Hematopoietic multipotent progenitor cell treated with erythropoietin and hydrocortisone succinate and interleukin-3 and kit ligand, for 4 days (in vitro differentiated cells): ENCODE measurements at regions not wholly inside any gene's neighbourhood (a gene's known extent, or its start where the extent isn't known, plus 50 kb on each side); places are given as distances from the start of the nearest gene placed in this dataset.

ENCODE experiments used
- DNase-seq: peaks from one replicate; pipeline ENCODE4 v3.0.0-alpha.2; 2015

DNA sequence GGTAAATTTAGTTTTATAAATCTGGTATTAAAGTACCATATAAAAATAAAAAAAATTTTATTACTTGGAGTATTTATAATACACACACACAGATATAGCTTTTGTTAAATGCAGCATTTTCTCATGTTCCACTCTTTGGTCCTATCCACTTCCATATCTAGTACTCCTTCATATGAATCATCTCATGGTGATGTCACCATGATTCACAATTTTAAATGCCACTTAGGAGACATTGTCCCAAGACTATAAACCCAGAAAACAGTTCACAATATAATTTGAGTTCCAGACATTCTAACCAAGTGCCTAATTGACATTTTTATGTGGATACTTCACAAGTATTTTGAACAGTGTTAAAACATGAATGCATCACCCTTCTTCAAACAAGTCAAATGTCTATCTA lies 1398.3 kb downstream of the DSC3 start:
- DNase-seq = no peak

GRCh38 chr18:29629493-29630036 lies 1413.0 kb downstream of the DSC3 start:
- no peak for DNase-seq

DNA sequence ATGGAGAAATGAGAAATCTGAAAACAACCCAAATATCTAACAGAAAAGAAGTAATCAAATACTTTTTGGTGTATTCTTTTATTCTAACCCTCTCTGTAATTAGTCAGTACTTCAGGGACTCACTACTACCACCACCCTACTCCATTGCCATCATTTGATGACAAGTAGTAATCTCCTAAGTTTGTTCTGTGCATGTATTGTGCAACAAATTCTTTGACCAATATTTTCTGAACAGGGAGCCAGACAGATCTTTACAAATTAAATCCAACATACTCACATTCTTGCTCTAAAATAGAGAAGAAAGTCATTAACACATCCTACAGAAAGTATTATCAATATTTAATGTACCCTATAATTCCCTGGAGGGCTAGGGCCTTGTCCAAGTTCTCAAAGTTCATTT lies 1416.4 kb downstream of the DSC3 start:
- DNase-seq = no peak

DNA sequence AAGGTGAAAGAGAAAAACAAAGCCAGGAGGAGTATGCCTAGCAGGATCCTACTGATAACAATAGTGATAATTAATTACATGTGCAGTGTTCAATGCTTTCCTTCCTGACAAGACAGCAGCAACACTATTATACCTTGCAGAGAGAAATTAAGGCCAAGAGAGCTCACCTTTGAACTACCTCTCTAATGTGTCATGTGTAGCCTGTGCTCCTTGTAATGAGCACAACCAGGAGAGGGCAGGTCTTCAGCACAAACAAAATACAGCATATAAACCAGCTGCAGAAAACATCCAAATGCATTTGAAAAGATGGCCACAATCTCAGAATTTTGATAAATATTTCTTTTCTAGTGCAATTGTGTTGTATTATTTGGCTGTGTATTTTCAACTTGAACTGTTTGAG lies 1425.7 kb downstream of the DSC3 start:
- DNase-seq = no peak

DNA sequence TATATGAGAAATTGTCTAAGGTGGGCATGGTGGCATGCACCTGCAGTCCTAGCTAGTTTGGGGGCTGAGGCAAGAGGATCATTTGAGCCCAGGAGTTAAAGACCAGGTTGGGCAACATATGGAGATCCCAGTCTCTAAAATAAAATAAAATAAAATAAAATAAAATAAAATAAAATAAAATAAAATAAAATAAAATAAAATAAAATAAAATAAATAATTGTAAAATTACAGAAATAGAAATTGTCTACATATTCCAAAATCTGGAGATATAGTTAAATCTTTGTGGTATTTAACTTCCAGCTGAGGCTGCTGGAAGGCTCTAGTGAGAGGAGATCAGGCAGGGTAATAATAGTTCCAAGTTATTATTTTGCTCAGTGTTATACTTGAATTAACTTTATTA lies 1432.1 kb upstream of the CDH2 start:
- DNase-seq = no peak

GRCh38 chr18:29605365-29605764 lies 1428.4 kb upstream of the CDH2 start:
- no peak for DNase-seq

- DNase-seq = no peak
Observed at GRCh38 chr18:29596959-29597358, 1420.0 kb upstream of the CDH2 start.

GRCh38 chr18:29594493-29594892 lies 1417.6 kb upstream of the CDH2 start:
- DNase-seq = peak; percentile 8

DNA sequence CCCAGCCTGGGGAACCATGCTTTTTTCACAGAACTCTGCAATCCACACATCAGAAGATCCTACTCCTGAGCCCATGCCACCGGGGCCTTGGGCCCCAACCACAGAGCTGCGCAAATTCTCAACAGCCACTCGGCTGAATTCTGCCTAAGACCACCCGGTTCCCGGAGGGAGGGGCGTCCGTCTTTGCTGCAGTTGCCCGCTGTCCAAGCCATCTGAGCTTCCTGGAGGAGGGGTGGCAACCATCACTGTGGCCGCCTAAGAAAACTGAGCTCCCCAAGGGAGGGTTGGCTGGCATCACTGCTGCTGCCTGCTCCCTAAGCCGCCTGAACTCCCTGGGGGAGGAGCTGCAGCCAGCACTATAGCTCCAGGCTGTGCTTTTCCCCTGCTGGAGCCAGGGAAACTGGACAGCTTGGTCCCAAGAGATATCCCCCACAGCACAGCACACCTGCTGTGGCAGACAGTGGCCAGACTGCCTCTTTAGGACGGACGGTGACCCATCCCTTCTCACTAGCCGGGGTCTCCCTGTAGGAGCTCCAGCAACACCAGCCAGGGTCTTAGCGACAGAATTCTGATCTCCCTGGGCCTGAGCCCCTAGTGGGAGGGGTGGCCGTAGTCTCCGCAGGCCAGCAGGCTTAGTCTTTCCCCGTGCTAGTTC lies 1411.6 kb upstream of the CDH2 start:
- DNase-seq = no peak

- DNase-seq = no peak
Observed at GRCh38 chr18:29586210-29586609, 1409.3 kb upstream of the CDH2 start.

DNA sequence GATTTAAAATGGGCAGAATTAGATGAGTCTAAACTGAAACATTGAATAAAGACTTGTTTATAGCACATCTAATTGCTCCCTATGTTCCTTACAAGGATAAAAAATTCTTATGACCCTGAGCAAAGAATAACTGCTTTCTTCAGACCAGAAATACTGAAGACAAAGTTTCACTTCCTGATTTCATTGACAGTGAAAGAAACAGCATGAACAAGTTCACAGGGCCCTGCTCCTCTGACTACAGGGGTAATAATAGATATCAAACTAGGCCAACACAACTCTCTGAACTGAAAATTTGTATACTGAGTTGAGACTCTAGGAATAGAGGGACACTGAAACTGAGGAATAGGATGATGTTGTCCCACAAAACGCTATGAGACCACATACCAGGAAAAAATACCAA lies 1383.3 kb upstream of the CDH2 start:
- DNase-seq = no peak

DNA sequence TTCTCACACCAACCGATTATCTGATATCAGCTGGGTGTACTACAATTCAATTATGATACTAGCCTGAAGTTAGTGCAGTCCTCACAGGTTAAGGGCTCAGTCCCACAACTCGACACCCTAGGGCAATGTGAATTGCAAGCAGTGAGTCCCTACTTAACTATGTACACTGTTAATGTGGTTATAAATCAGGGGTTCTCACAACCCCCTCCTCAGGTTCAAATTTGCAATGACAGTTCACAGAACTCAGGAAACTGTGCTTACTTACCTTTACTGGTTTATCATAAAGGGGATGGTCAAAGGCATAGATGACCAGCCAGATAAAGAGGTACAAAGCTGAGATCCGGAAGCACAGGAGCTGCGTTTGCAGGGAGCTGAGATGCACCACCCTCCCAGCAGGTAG lies 1379.1 kb upstream of the CDH2 start:
- no peak for DNase-seq

- DNase-seq = no peak
Observed at GRCh38 chr18:29549759-29550158, 1372.8 kb upstream of the CDH2 start.

- no peak for DNase-seq
Observed at GRCh38 chr18:29547626-29548025, 1370.7 kb upstream of the CDH2 start.

DNA sequence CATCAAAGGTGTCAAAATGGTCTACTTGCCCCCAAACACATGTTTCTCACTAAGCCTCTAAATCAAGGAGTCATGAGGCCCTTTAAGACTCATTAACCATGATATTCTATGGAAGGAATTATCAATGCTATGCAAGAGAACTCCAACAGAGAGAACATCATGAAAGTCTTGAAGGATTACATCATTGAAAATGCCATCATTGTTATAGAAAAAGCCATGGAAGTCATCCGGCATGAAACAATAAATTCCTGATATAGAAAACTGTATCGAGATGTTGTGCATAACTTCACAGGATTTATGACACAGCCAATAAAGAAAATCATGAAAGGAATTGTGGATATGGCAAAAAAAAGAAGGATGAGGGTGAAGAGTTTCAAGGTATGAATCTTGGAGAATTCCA lies 1363.6 kb upstream of the CDH2 start:
- DNase-seq = no peak

GRCh38 chr18:29531746-29532145 lies 1354.8 kb upstream of the CDH2 start:
- DNase-seq = no peak

DNA sequence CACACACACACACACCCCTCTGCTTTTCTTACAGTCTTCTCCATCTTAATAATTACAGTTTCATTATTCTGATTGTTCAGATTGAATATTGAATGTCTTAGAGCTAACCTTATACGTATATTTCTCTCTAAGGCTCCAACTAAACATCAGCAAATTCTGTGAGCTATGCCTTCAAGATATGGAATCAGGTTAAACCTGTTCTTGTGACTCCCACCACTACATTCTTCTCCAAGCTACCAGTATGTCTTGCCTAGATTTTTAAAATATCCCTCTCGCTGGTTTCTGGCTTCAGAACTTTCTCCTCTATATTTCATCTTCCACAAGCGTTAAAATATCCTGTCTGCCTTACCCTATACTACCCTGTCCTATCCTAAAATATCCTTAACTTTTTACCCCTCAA lies 1346.4 kb upstream of the CDH2 start:
- no peak for DNase-seq

GRCh38 chr18:29512761-29513160 lies 1335.8 kb upstream of the CDH2 start:
- DNase-seq = no peak

GRCh38 chr18:29512203-29512602 lies 1335.3 kb upstream of the CDH2 start:
- no peak for DNase-seq

GRCh38 chr18:29501952-29502351 lies 1325.0 kb upstream of the CDH2 start:
- no peak for DNase-seq

DNA sequence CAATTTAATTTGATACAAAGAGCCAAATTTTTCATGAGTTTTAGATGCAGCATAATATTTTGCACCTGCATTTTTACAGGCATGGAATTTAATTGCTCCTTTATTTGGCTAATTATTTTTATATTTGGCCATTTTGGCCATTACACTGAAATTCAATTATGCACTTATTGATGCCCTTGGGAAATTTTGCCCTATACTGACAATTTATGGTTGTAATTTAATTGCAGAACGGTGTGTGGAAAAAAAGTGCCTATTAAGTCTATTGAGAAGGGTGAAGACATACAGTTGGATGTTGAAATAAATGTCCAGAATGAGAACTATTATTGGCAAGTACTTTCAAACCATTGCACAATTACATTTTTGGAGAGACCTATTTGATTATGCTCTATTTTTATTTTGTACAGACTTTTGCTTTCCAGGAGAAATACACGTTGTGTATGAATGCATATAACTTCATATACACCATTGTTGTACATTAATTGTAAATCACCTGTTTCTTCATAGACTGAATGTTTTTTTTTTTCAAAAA lies 1319.3 kb upstream of the CDH2 start:
- no peak for DNase-seq

DNA sequence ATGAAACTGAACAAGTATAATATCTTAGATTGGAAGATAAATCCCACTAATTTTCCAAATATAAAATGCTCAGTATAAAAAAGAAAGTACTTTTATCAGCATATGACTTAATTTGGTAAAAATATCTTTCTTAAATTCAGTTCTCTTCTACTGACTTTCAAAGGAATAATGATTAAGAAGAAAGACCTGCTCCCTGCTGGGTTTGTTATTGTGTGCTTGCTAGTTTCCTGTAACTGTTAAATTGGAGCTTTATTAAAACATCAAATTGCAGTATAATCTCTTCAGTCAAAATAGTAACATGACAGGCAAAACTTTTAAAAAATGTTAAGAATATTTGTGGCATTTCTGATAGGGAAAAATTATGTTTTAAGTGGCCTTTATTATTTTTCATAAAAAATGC lies 1317.4 kb upstream of the CDH2 start:
- DNase-seq = no peak

DNA sequence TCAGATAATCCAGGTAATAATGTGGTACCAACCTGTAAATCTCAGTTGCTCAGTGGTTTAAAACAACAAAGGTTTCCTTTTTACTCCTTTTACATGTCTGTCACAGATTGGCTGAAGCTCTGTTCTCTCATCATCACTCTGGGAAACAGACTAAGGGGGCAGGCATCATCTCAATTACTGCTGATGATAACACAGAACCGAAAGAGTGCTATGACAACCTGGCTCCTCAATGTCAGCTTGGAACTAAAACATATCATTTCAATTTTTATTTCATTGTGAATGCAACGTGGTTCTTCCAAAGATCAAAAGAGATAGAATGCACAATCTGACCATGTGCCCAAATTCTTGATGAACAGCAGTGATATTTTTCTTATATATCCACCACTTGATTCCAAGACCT lies 1315.0 kb upstream of the CDH2 start:
- no peak for DNase-seq

- DNase-seq = no peak
Observed at GRCh38 chr18:29488617-29489016, 1311.7 kb upstream of the CDH2 start.

- DNase-seq = no peak
Observed at GRCh38 chr18:29465526-29465925, 1288.6 kb upstream of the CDH2 start.
